GM23248 (cell line): ENCODE measurements at regions not wholly inside any gene's neighbourhood (a gene's known extent, or its start where the extent isn't known, plus 50 kb on each side); places are given as distances from the start of the nearest gene placed in this dataset.

Source experiments
- DNase-seq: peaks from one replicate; pipeline ENCODE4 v3.0.0-alpha.2; 2015
- H2AFZ ChIP-seq: fragments of 200-600 bp; sonication (generic); 2 replicates; pipeline ENCODE4 v1.6.1; 2016; ENCODE audit warnings: antibody characterized with exemption
- H3F3A ChIP-seq: fragments of 200-600 bp; sonication (generic); 2 replicates; pipeline ENCODE4 v1.6.1; 2016; ENCODE audit warnings: mild to moderate bottlenecking, antibody characterized with exemption, mixed run types; ENCODE audit not compliant: insufficient read depth
- H3K27ac ChIP-seq: fragments of 200-600 bp; sonication (generic); 2 replicates; pipeline ENCODE4 v1.5.1; 2016; ENCODE audit warnings: mild to moderate bottlenecking
- H3K27me3 ChIP-seq: fragments of 200-600 bp; sonication (generic); replicated peaks from 2 replicates; pipeline ENCODE4 v1.6.1; 2016; ENCODE audit warnings: mild to moderate bottlenecking; ENCODE audit not compliant: insufficient read depth
- H3K36me3 ChIP-seq: fragments of 200-600 bp; sonication (generic); 2 replicates; pipeline ENCODE4 v1.6.1; 2016; ENCODE audit warnings: low read depth, mild to moderate bottlenecking
- H3K4me1 ChIP-seq: fragments of 200-600 bp; sonication (generic); 2 replicates; pipeline ENCODE4 v1.6.1; 2016; ENCODE audit warnings: mild to moderate bottlenecking; ENCODE audit not compliant: insufficient read depth
- H3K4me2 ChIP-seq: fragments of 200-600 bp; sonication (generic); one replicate; pipeline ENCODE4 v1.6.1; 2016; ENCODE audit warnings: mild to moderate bottlenecking; ENCODE audit not compliant: unreplicated experiment
- H3K4me3 ChIP-seq: fragments of 200-600 bp; sonication (generic); 2 replicates; pipeline ENCODE4 v1.5.1; 2016; ENCODE audit warnings: mild to moderate bottlenecking
- H3K79me2 ChIP-seq: fragments of 200-600 bp; sonication (generic); 2 replicates; pipeline ENCODE4 v1.6.1; 2016; ENCODE audit warnings: mild to moderate bottlenecking; ENCODE audit not compliant: insufficient read depth
- H3K9ac ChIP-seq: fragments of 200-600 bp; sonication (generic); 2 replicates; pipeline ENCODE4 v1.6.1; 2016; ENCODE audit warnings: mild to moderate bottlenecking
- H3K9me2 ChIP-seq: fragments of 200-600 bp; sonication (generic); 2 replicates; pipeline ENCODE4 v1.6.1; 2016; ENCODE audit warnings: mixed run types, mild to moderate bottlenecking, moderate library complexity; ENCODE audit not compliant: insufficient read depth
- H3K9me3 ChIP-seq: fragments of 200-600 bp; sonication (generic); one replicate; pipeline ENCODE4 v1.6.1; 2017; ENCODE audit warnings: low read depth
- H4K20me1 ChIP-seq: fragments of 200-600 bp; sonication (generic); 2 replicates; pipeline ENCODE4 v1.6.0; 2016; ENCODE audit not compliant: insufficient read depth
- EZH2 ChIP-seq: fragments of 200-600 bp; sonication (generic); IDR thresholded peaks from 2 replicates; pipeline ENCODE4 v1.6.1; 2018; ENCODE audit warnings: antibody characterized with exemption, mild to moderate bottlenecking; ENCODE audit not compliant: insufficient read depth, poor library complexity, severe bottlenecking
- EZH2phosphoT487 ChIP-seq: fragments of 200-600 bp; sonication (generic); IDR thresholded peaks from 2 replicates; pipeline ENCODE4 v1.6.1; 2018; ENCODE audit warnings: antibody characterized with exemption, moderate library complexity, mild to moderate bottlenecking, low read depth; ENCODE audit not compliant: insufficient read depth
- WGBS, 2 experiments: methylation state at CpG; one replicate each; pipeline ENCODE4 v1.1.6; 2015 to 2017; ENCODE audit warnings: low lambda C conversion rate in 2 of 2, low coverage in 1 of 2; ENCODE audit errors: missing lambda C conversion rate in 2 of 2; 5-methylcytosine and 5-hydroxymethylcytosine counted together
- in situ Hi-C: fragments of 300-500 bp; cut with MboI; formaldehyde crosslinking; loops from 2 replicates; pipeline ENCODE4 v1.15.0; 2020

- no peaks in the 10 kb centered on the region for H3K4me1 ChIP-seq
- peak; percentile 11 for DNase-seq
- H3K36me3 ChIP-seq = no peaks in the 10 kb centered on the region
- no peaks in the 10 kb centered on the region for H3K9me3 ChIP-seq
- no peaks in the 10 kb centered on the region for H3K9me2 ChIP-seq
- in situ Hi-C loops = no loop called here
- H3F3A ChIP-seq = no peaks in the 10 kb centered on the region
- no peak overlapping the region for H3K9ac ChIP-seq
- H2AFZ ChIP-seq = no peak overlapping the region
- no peak overlapping the region for H3K27ac ChIP-seq
- 7 to 13% methylated on average over 3 of the region's 3 CpGs for WGBS, 2 experiments
- TF ChIP-seq EZH2phosphoT487 (no peak), EZH2 (no peak)
- H3K4me2 ChIP-seq = no peak overlapping the region
- H3K4me3 ChIP-seq = no peak overlapping the region
- no peaks in the 10 kb centered on the region for H4K20me1 ChIP-seq
- H3K79me2 ChIP-seq = no peaks in the 10 kb centered on the region
- no peaks in the 10 kb centered on the region for H3K27me3 ChIP-seq
These were observed 69.5 kb upstream of the ZSWIM2 start for GRCh38 chr2:186918495-186918894.

- Histone ChIP-seq H3K27me3 (no peaks in the 10 kb centered on the region), H3K9me2 (no peaks in the 10 kb centered on the region), H3K4me1 (no peaks in the 10 kb centered on the region), H3K9ac (no peak overlapping the region), H4K20me1 (no peaks in the 10 kb centered on the region), H3F3A (no peaks in the 10 kb centered on the region), H2AFZ (no peak overlapping the region), H3K36me3 (no peaks in the 10 kb centered on the region), H3K79me2 (no peaks in the 10 kb centered on the region), H3K4me3 (no peak overlapping the region), H3K4me2 (no peak overlapping the region), H3K27ac (no peak overlapping the region), H3K9me3 (no peaks in the 10 kb centered on the region)
- no peak for TF ChIP-seq EZH2
- TF ChIP-seq EZH2phosphoT487 = no peak
- WGBS, 2 experiments = 64 to 66% methylated on average over 3 of the region's 3 CpGs
- DNase-seq = peak; percentile 19
- in situ Hi-C loops = no loop called here
These were observed 68.9 kb upstream of the ZSWIM2 start for GRCh38 chr2:186917866-186918265.

GRCh38 chr2:186913870-186914269 is 64.9 kb upstream of the ZSWIM2 start:
- H3K9me3 ChIP-seq = no peaks in the 10 kb centered on the region
- H2AFZ ChIP-seq = no peak overlapping the region
- WGBS, 2 experiments = 59 to 62% methylated on average over 5 of the region's 5 CpGs
- in situ Hi-C loops = no loop called here
- no peaks in the 10 kb centered on the region for H3K4me1 ChIP-seq
- no peak for DNase-seq
- no peak overlapping the region for H3K4me3 ChIP-seq
- no peak for TF ChIP-seq EZH2
- no peak for TF ChIP-seq EZH2phosphoT487
- no peaks in the 10 kb centered on the region for H3F3A ChIP-seq
- H3K79me2 ChIP-seq = no peaks in the 10 kb centered on the region
- H4K20me1 ChIP-seq = no peaks in the 10 kb centered on the region
- no peaks in the 10 kb centered on the region for H3K36me3 ChIP-seq
- no peaks in the 10 kb centered on the region for H3K9me2 ChIP-seq
- no peak overlapping the region for H3K9ac ChIP-seq
- H3K4me2 ChIP-seq = no peak overlapping the region
- no peak overlapping the region for H3K27ac ChIP-seq
- H3K27me3 ChIP-seq = no peaks in the 10 kb centered on the region

- Histone ChIP-seq H3K79me2 (no peaks in the 10 kb centered on the region), H3F3A (no peaks in the 10 kb centered on the region), H3K4me2 (no peak overlapping the region), H3K9me2 (no peaks in the 10 kb centered on the region), H4K20me1 (no peaks in the 10 kb centered on the region), H3K4me1 (no peaks in the 10 kb centered on the region), H3K9ac (no peak overlapping the region), H3K4me3 (no peak overlapping the region), H3K27ac (no peak overlapping the region), H3K27me3 (no peaks in the 10 kb centered on the region), H3K36me3 (no peaks in the 10 kb centered on the region), H2AFZ (no peak overlapping the region), H3K9me3 (no peaks in the 10 kb centered on the region)
- no peak for DNase-seq
- WGBS, 2 experiments = 36 to 47% methylated on average over 2 of the region's 2 CpGs
- in situ Hi-C loops = no loop called here
- TF ChIP-seq EZH2 (no peak), EZH2phosphoT487 (no peak)
These were observed 64.0 kb upstream of the ZSWIM2 start for GRCh38 chr2:186912979-186913378.

- no peak for TF ChIP-seq EZH2
- no peak for TF ChIP-seq EZH2phosphoT487
- Histone ChIP-seq H3K9me2 (no peaks in the 10 kb centered on the region), H3K36me3 (no peaks in the 10 kb centered on the region), H3K4me2 (no peak overlapping the region), H2AFZ (no peak overlapping the region), H3K27me3 (no peaks in the 10 kb centered on the region), H3F3A (no peaks in the 10 kb centered on the region), H3K4me3 (no peak overlapping the region), H3K27ac (no peak overlapping the region), H3K4me1 (no peaks in the 10 kb centered on the region), H4K20me1 (no peaks in the 10 kb centered on the region), H3K9ac (no peak overlapping the region), H3K9me3 (no peaks in the 10 kb centered on the region), H3K79me2 (no peaks in the 10 kb centered on the region)
- in situ Hi-C loops = no loop called here
- WGBS, 2 experiments = 56 to 57% methylated on average over 8 of the region's 8 CpGs
- no peak for DNase-seq
These were observed 62.6 kb upstream of the ZSWIM2 start for GRCh38 chr2:186911551-186912085.
